ENCODE measurements at regions not wholly inside any gene's neighbourhood (a gene's known extent, or its start where the extent isn't known, plus 50 kb on each side); places are given as distances from the start of the nearest gene placed in this dataset.
A peak's percentile ranks its signal among the peaks of the same experiment; 100 is the strongest.

DNA sequence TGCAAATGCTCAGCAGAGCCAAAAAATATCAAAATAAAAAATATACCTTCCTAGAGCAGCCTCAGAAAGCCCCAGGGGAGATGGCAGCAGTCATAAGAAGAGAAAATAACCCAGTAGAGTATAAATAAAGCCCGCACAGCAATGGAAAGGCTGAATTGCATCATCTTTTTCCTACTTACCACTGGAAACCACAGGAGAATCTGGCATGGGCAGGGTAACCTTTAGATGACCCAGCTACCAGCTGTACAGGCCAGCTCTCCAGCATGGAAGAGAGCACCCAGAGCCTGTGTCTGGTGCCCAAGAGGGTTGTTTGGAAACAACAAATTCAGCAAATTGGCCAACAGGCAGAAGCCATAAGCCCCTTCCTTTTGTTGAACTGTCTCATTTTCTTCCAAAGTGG lies 253.1 kb downstream of the OMA1 start (continued):
- TF ChIP-seq TAF1 (IDR thresholded peaks at IDR 0.05; ENCODE audit: borderline replicate concordance, low read depth, low read length) = no peak

DNA sequence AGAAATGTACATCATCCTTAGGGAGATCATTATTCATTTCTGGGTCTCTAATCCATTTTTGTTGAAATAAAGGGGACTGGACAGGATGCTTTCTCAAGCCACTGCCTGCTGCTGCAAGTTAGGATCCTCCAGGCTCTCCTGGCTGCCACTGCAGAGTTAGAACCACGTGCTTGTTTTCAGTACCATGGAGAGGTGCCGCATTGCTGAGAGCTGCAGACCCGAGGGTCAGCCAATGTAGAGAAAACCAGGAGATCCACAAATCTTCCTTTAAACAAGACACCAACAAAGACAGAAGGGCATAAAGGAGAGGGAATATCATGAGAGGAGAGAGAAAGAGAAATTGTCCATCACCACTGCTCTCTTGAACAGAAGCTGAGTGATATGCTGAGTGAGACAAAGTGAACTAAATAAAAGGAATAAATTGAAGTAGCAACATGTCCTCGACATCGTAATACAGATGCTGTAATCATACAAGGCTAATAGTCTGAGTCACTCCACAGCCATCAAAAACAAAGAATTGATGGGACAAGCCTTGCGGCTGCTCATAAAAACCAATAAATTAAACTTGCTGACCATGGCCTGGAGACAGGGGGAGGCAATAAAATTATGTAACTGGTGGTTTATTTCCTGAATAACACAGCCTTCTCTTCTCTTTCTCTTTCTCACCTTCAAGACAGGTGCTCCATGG lies 255.7 kb downstream of the OMA1 start:
- no peak overlapping the region for H3K4me3 ChIP-seq
- WGBS (ENCODE audit: insufficient coverage, insufficient replicate concordance, low lambda C conversion rate, missing lambda C conversion rate) = 22% methylated on average over 6 of the region's 6 CpGs
- RAD21 ChIA-PET (ENCODE audit: unreplicated experiment) = interaction anchor here (0.6 kb wide), 1 partner anchor 199 kb away, joined by 3 read pairs; no protein-coding TSS in a partner anchor
- intact Hi-C loops (cut with micrococcal nuclease; ENCODE audit: unreplicated experiment) = no loop called here
- H3K79me2 ChIP-seq (ENCODE audit: control insufficient read depth, insufficient read depth, low read length) = no peaks in the 10 kb centered on the region
- H3K27me3 ChIP-seq (replicated peaks in 1 of 2; ENCODE audit: control insufficient read depth in 2 of 2, insufficient read depth in 2 of 2, low read length in 1 of 2) = no peaks in the 10 kb centered on the region; a peak in 1 of 4 replicates
- no peak for TF ChIP-seq GABPA (IDR thresholded peaks at IDR 0.05; ENCODE audit: low read depth)
- no peak for TF ChIP-seq HDAC2 (IDR thresholded peaks at IDR 0.05)
- no peak for TF ChIP-seq ZZZ3 (IDR thresholded peaks at IDR 0.05; ENCODE audit: control insufficient read depth, insufficient read length, low read depth)
- no peak for TF ChIP-seq NFYB (IDR thresholded peaks at IDR 0.05; ENCODE audit: insufficient read depth, low read depth, low read length)
- TF ChIP-seq RCOR1 (conservative IDR thresholded peaks at IDR 0.05; ENCODE audit: low read depth, low read length) = no peak
- TF ChIP-seq MXI1 (IDR thresholded peaks at IDR 0.05; ENCODE audit: low read depth, low read length) = 0 out of 2 replicates have a peak, but pooled peaks have one; percentile 43
- TF ChIP-seq, protein P1, sequence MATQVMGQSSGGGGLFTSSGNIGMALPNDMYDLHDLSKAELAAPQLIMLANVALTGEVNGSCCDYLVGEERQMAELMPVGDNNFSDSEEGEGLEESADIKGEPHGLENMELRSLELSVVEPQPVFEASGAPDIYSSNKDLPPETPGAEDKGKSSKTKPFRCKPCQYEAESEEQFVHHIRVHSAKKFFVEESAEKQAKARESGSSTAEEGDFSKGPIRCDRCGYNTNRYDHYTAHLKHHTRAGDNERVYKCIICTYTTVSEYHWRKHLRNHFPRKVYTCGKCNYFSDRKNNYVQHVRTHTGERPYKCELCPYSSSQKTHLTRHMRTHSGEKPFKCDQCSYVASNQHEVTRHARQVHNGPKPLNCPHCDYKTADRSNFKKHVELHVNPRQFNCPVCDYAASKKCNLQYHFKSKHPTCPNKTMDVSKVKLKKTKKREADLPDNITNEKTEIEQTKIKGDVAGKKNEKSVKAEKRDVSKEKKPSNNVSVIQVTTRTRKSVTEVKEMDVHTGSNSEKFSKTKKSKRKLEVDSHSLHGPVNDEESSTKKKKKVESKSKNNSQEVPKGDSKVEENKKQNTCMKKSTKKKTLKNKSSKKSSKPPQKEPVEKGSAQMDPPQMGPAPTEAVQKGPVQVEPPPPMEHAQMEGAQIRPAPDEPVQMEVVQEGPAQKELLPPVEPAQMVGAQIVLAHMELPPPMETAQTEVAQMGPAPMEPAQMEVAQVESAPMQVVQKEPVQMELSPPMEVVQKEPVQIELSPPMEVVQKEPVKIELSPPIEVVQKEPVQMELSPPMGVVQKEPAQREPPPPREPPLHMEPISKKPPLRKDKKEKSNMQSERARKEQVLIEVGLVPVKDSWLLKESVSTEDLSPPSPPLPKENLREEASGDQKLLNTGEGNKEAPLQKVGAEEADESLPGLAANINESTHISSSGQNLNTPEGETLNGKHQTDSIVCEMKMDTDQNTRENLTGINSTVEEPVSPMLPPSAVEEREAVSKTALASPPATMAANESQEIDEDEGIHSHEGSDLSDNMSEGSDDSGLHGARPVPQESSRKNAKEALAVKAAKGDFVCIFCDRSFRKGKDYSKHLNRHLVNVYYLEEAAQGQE (IDR thresholded peaks at IDR 0.05; ENCODE audit: low read depth, low read length) = peak; percentile 87
- TF ChIP-seq MTA2 (IDR thresholded peaks at IDR 0.05; ENCODE audit: low read depth) = no peak
- TF ChIP-seq POU2F2 (IDR thresholded peaks at IDR 0.05; ENCODE audit: borderline replicate concordance, low read depth, low read length) = no peak
- TF ChIP-seq, protein P2, sequence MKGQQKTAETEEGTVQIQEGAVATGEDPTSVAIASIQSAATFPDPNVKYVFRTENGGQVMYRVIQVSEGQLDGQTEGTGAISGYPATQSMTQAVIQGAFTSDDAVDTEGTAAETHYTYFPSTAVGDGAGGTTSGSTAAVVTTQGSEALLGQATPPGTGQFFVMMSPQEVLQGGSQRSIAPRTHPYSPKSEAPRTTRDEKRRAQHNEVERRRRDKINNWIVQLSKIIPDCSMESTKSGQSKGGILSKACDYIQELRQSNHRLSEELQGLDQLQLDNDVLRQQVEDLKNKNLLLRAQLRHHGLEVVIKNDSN (IDR thresholded peaks at IDR 0.05; ENCODE audit: borderline replicate concordance, extremely low read length, insufficient read depth, low read depth, low read length) = peak; percentile 27
- no peak for TF ChIP-seq IKZF2 (IDR thresholded peaks at IDR 0.05)
- TF ChIP-seq EZH2 (IDR thresholded peaks at IDR 0.05; ENCODE audit: borderline replicate concordance, control insufficient read depth, low read depth, low read length) = no peak
- no peak for TF ChIP-seq NR2C1 (IDR thresholded peaks at IDR 0.05)
- no peak for TF ChIP-seq RUNX3 (IDR thresholded peaks at IDR 0.05; ENCODE audit: low read length)
- no peaks in the 10 kb centered on the region for H3K36me3 ChIP-seq (ENCODE audit: control insufficient read depth in 2 of 2, insufficient read depth in 2 of 2, low read length in 1 of 2)
- H3K9ac ChIP-seq (ENCODE audit: control insufficient read depth, insufficient read depth, low read length) = no peak overlapping the region
- H3K4me1 ChIP-seq (ENCODE audit: control insufficient read depth, insufficient read depth, low read length) = no peaks in the 10 kb centered on the region
- H3K4me2 ChIP-seq (ENCODE audit: control insufficient read depth, insufficient read depth) = no peak overlapping the region
- CTCF ChIA-PET = interaction anchor here (0.9 kb wide), 1 partner anchor 34 kb away, joined by 3 read pairs; no protein-coding TSS in a partner anchor
- H3K9me3 ChIP-seq (replicated peaks; ENCODE audit: control insufficient read depth, insufficient read depth, low read length) = no peaks in the 10 kb centered on the region
- no peak for DNase-seq (ENCODE audit: low read depth, low spot score)
- no peak overlapping the region for H3K27ac ChIP-seq (ENCODE audit: control insufficient read depth, insufficient read depth)
- no peaks in the 10 kb centered on the region for H4K20me1 ChIP-seq (ENCODE audit: control insufficient read depth, insufficient read depth)
- POLR2A ChIA-PET = no interaction called here
- SMC1A ChIA-PET (ENCODE audit: uncharacterized antibody, unreplicated experiment) = interaction anchor here (1.5 kb wide), 1 partner anchor 11 kb away, joined by 3 read pairs; no protein-coding TSS in a partner anchor
- no peak overlapping the region for H2AFZ ChIP-seq (ENCODE audit: control insufficient read depth, low read depth, low read length)
- 0 out of 3 replicates have a peak, but pooled peaks have one; percentile 37 for ATAC-seq
- in situ Hi-C loops (cut with MboI) = no loop called here
- no peak for FAIRE-seq
- no TSS peak for BruUV-seq (replicated peaks)

All from GM12878 (cell line).